SK-N-SH (cell line): ENCODE measurements at regions not wholly inside any gene's neighbourhood (a gene's known extent, or its start where the extent isn't known, plus 50 kb on each side); places are given as distances from the start of the nearest gene placed in this dataset.

Source experiments
- CTCF ChIA-PET: fragments of 300-600, 350-600 bp; formaldehyde crosslinking; extraction: SDS; loops from one replicate; lab custom pipeline; 2021; lab: Yijun Ruan, JAX
- POLR2A ChIA-PET: fragments of 350-600 bp; sonication (Branson Sonifier 250); formaldehyde crosslinking; extraction: SDS; loops from one replicate; lab custom pipeline; 2020; ENCODE audit warnings: antibody characterized with exemption, inconsistent platforms; lab: Yijun Ruan, JAX
- DNase-seq: peaks from one replicate; pipeline ENCODE4 v3.0.0; 2012
- H2AFZ ChIP-seq: fragments of 200-600 bp; sonication (generic); 2 replicates; pipeline ENCODE4 v1.8.1; 2016; ENCODE audit warnings: antibody characterized with exemption, mild to moderate bottlenecking, low read depth
- H3F3A ChIP-seq: fragments of 200-600 bp; sonication (generic); replicated peaks from 2 replicates; pipeline ENCODE3; 2016; ENCODE audit warnings: antibody characterized with exemption, mild to moderate bottlenecking; ENCODE audit not compliant: insufficient read depth
- H3K27ac ChIP-seq, 2 experiments: fragments of 200-500 bp in 1 of 2; fragments of 200-600 bp in 1 of 2; sonication (Bioruptor generic) in 1 of 2; sonication (generic), shearing (Covaris generic) in 1 of 2; 2 replicates each; pipeline versions ENCODE4 v1.5.1 to v1.6.1; 2014 to 2016; ENCODE audit warnings: low read depth in 2 of 2, inconsistent platforms in 1 of 2, low read length in 1 of 2, mild to moderate bottlenecking in 1 of 2, mixed read lengths in 1 of 2
- H3K27me3 ChIP-seq: fragments of 200-600 bp; sonication (generic), shearing (Covaris generic); 2 replicates; pipeline ENCODE4 v1.6.1; 2016; ENCODE audit warnings: mixed run types; ENCODE audit not compliant: insufficient read depth
- H3K36me3 ChIP-seq, 2 experiments: fragments of 200-500 bp in 1 of 2; fragments of 200-600 bp in 1 of 2; sonication (Bioruptor generic) in 1 of 2; sonication (generic) in 1 of 2; replicated peaks in 1 of 2; 2 replicates each; pipeline versions ENCODE3 to v1.5.1; 2014 to 2016; ENCODE audit warnings: low read length in 1 of 2, mild to moderate bottlenecking in 1 of 2; ENCODE audit not compliant: insufficient read depth in 2 of 2, control insufficient read depth in 1 of 2
- H3K4me1 ChIP-seq, 2 experiments: fragments of 200-500 bp in 1 of 2; fragments of 200-600 bp in 1 of 2; sonication (Bioruptor generic) in 1 of 2; sonication (generic), shearing (Covaris generic) in 1 of 2; 2 replicates each; pipeline versions ENCODE4 v1.5.1 to v1.6.1; 2014 to 2016; ENCODE audit warnings: low read depth in 1 of 2, low read length in 1 of 2, mixed run types in 1 of 2; ENCODE audit not compliant: insufficient read depth in 2 of 2, control insufficient read depth in 1 of 2
- H3K4me2 ChIP-seq: fragments of 200-600 bp; sonication (generic), shearing (Covaris generic); 2 replicates; pipeline ENCODE4 v1.6.1; 2017; ENCODE audit warnings: mixed run types
- H3K4me3 ChIP-seq, 2 experiments: fragments of 200-500 bp in 1 of 2; fragments of 200-600 bp in 1 of 2; sonication (Bioruptor generic) in 1 of 2; sonication (generic), shearing (Covaris generic) in 1 of 2; 2 replicates each; pipeline versions ENCODE4 v1.5.1 to v1.8.1; 2014 to 2016; ENCODE audit warnings: low read depth in 2 of 2, inconsistent platforms in 1 of 2, low read length in 1 of 2, mild to moderate bottlenecking in 1 of 2, mixed read lengths in 1 of 2, moderate library complexity in 1 of 2
- H3K79me2 ChIP-seq: fragments of 200-600 bp; sonication (generic); 2 replicates; pipeline ENCODE4 v1.8.1; 2017; ENCODE audit warnings: mild to moderate bottlenecking; ENCODE audit not compliant: insufficient read depth
- H3K9ac ChIP-seq: fragments of 200-600 bp; sonication (generic); 2 replicates; pipeline ENCODE4 v1.6.1; 2017; ENCODE audit warnings: mixed run types
- H3K9me2 ChIP-seq: fragments of 200-600 bp; sonication (generic); 2 replicates; pipeline ENCODE4 v1.6.1; 2017; ENCODE audit warnings: mixed run types
- H3K9me3 ChIP-seq: fragments of 200-600 bp; sonication (generic); 2 replicates; pipeline ENCODE4 v1.6.1; 2017; ENCODE audit warnings: mixed run types, mild to moderate bottlenecking, moderate library complexity
- H4K20me1 ChIP-seq: fragments of 200-600 bp; sonication (generic); 2 replicates; pipeline ENCODE4 v1.6.1; 2017; ENCODE audit warnings: mild to moderate bottlenecking, mixed run types; ENCODE audit not compliant: insufficient read depth
- EZH2phosphoT487 ChIP-seq: fragments of 200-600 bp; sonication (generic); IDR thresholded peaks from 2 replicates; pipeline ENCODE4 v1.6.1; 2017; ENCODE audit warnings: low read depth, mixed run types, mild to moderate bottlenecking, antibody characterized with exemption, moderate library complexity, borderline replicate concordance
- FOXJ3 ChIP-seq: sonication (generic); formaldehyde crosslinking; IDR thresholded peaks from 2 replicates; pipeline ENCODE4 v1.5.1; 2020; ENCODE audit warnings: mild to moderate bottlenecking, missing genetic modification reagents
- NRF1 ChIP-seq: IDR thresholded peaks from 2 replicates; pipeline ENCODE4 v1.6.1; 2012; ENCODE audit warnings: low read depth, mild to moderate bottlenecking, low read length
- POLR2AphosphoS5 ChIP-seq: IDR thresholded peaks from 2 replicates; pipeline ENCODE4 v1.6.1; 2012; ENCODE audit warnings: low read depth, low read length
- RCOR1 ChIP-seq: fragments of 150-350 bp; IDR thresholded peaks from 2 replicates; pipeline ENCODE4 v1.6.1; 2017; ENCODE audit warnings: antibody characterized with exemption, low read length
- RXRA ChIP-seq: IDR thresholded peaks from 2 replicates; pipeline ENCODE4 v1.4.0; 2012; ENCODE audit warnings: low read depth, mild to moderate bottlenecking, borderline replicate concordance
- TAF1 ChIP-seq: IDR thresholded peaks from 2 replicates; pipeline ENCODE4 v1.6.1; 2012; ENCODE audit warnings: low read depth, mild to moderate bottlenecking, low read length, moderate library complexity, borderline replicate concordance
- TEAD4 ChIP-seq: IDR thresholded peaks from 2 replicates; pipeline ENCODE4 v1.4.0; 2012; ENCODE audit warnings: mild to moderate bottlenecking, borderline replicate concordance; ENCODE audit not compliant: insufficient read depth
- USF1 ChIP-seq: IDR thresholded peaks from 2 replicates; pipeline ENCODE4 v1.4.0; 2012; ENCODE audit warnings: low read depth, borderline replicate concordance
- USF2 ChIP-seq: fragments of 150-350 bp; IDR thresholded peaks from 2 replicates; pipeline ENCODE4 v1.6.1; 2017; ENCODE audit warnings: antibody characterized with exemption, low read length, low read depth, borderline replicate concordance
- YY1 ChIP-seq: IDR thresholded peaks from 2 replicates; pipeline ENCODE4 v1.4.0; 2012; ENCODE audit warnings: low read depth, mild to moderate bottlenecking
- WGBS: methylation state at CpG from one replicate; pipeline ENCODE4 v1.1.6; 2017; ENCODE audit warnings: low lambda C conversion rate; 5-methylcytosine and 5-hydroxymethylcytosine counted together
- TF ChIP-seq, protein P1 (sequence below): IDR thresholded peaks from 2 replicates; pipeline ENCODE4; 2012
- TF ChIP-seq, protein P2 (sequence below): fragments of 150-350 bp; IDR thresholded peaks from 2 replicates; pipeline ENCODE4 v1.6.1; 2016; ENCODE audit warnings: mild to moderate bottlenecking, low read depth, low read length

DNA sequence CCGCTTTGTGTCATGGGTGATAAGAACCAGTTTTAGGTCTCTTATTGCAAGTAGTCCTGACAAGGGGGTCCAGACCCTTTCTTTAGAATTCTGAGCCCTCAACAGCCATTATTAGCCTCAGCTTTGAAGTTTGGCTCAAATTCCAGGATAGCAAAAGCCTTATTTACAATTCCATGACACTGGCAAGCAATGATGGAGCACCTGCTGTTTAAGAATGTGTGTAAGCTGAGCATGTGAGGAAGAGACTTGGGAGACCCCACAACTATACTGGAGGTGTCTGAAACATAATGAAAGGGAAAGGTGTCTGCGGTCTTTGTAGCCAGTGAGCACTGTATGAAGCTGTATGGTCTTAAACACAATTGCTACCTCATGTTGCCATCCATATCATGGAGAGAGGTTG lies 119.8 kb downstream of the TBX5 start:
- H3K4me2 ChIP-seq, result no peak overlapping the region
- WGBS, result 15% methylated on average over 2 of the region's 2 CpGs
- no peak overlapping the region for H3K27ac ChIP-seq
- H3K4me1 ChIP-seq, result no peaks in the 10 kb centered on the region
- H3K4me3 ChIP-seq, result no peak overlapping the region
- no peak overlapping the region for H3K9ac ChIP-seq
- H3K9me3 ChIP-seq, result no peaks in the 10 kb centered on the region
- no peak for TF ChIP-seq POLR2AphosphoS5
- TF ChIP-seq, protein P1, sequence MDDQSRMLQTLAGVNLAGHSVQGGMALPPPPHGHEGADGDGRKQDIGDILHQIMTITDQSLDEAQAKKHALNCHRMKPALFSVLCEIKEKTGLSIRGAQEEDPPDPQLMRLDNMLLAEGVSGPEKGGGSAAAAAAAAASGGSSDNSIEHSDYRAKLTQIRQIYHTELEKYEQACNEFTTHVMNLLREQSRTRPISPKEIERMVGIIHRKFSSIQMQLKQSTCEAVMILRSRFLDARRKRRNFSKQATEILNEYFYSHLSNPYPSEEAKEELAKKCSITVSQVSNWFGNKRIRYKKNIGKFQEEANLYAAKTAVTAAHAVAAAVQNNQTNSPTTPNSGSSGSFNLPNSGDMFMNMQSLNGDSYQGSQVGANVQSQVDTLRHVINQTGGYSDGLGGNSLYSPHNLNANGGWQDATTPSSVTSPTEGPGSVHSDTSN, result no peak
- TF ChIP-seq, all 33 proteins: peak for 0
- no peak for DNase-seq
- H3F3A ChIP-seq, result no peaks in the 10 kb centered on the region
- H3K9me2 ChIP-seq, result no peaks in the 10 kb centered on the region
- H3K36me3 ChIP-seq, result no peaks in the 10 kb centered on the region
- H2AFZ ChIP-seq, result no peak overlapping the region
- H3K27me3 ChIP-seq, result no peaks in the 10 kb centered on the region
- no peaks in the 10 kb centered on the region for H4K20me1 ChIP-seq
- CTCF ChIA-PET, result interaction anchor here (1.2 kb wide), 1 partner anchor 222 kb away, joined by 3 read pairs; no protein-coding TSS in a partner anchor
- H3K79me2 ChIP-seq, result no peaks in the 10 kb centered on the region
- POLR2A ChIA-PET, result no interaction called here

- Histone ChIP-seq H3K9me2 (no peaks in the 10 kb centered on the region), H3K9ac (no peak overlapping the region), H2AFZ (no peak overlapping the region), H3K4me2 (no peak overlapping the region), H3F3A (no peaks in the 10 kb centered on the region), H4K20me1 (no peaks in the 10 kb centered on the region), H3K79me2 (no peaks in the 10 kb centered on the region), H3K4me3 (no peak overlapping the region), H3K27ac (no peak overlapping the region), H3K36me3 (no peaks in the 10 kb centered on the region), H3K9me3 (no peaks in the 10 kb centered on the region), H3K27me3 (no peaks in the 10 kb centered on the region), H3K4me1 (no peaks in the 10 kb centered on the region)
- WGBS, result 6% methylated on average over 1 of the region's 1 CpG
- CTCF ChIA-PET, result no interaction called here
- TF ChIP-seq RXRA (no peak), USF2 (no peak), TEAD4 (no peak), FOXJ3 (CRISPR knock-in tag) (no peak), USF1 (no peak), EZH2phosphoT487 (no peak), TAF1 (no peak), YY1 (no peak), RCOR1 (no peak), POLR2AphosphoS5 (no peak), NRF1 (no peak)
- TF ChIP-seq, protein P2, sequence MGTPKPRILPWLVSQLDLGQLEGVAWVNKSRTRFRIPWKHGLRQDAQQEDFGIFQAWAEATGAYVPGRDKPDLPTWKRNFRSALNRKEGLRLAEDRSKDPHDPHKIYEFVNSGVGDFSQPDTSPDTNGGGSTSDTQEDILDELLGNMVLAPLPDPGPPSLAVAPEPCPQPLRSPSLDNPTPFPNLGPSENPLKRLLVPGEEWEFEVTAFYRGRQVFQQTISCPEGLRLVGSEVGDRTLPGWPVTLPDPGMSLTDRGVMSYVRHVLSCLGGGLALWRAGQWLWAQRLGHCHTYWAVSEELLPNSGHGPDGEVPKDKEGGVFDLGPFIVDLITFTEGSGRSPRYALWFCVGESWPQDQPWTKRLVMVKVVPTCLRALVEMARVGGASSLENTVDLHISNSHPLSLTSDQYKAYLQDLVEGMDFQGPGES, result no peak
- DNase-seq, result no peak
- POLR2A ChIA-PET, result no interaction called here
Observed at GRCh38 chr12:114285554-114285953, 120.4 kb downstream of the TBX5 start.
